IMR-90 (cell line): ENCODE measurements at regions not wholly inside any gene's neighbourhood (a gene's known extent, or its start where the extent isn't known, plus 50 kb on each side); places are given as distances from the start of the nearest gene placed in this dataset.

Experiments
- ATAC-seq: fragments of 200-7000 bp; cut with Tn5 transposase; 2 replicates; pipeline ENCODE4 v1.9.1; 2020; ENCODE audit warnings: low read depth, mild to moderate bottlenecking, moderate library complexity
- BruUV-seq: library from RNA; stranded (reverse); fragments of 400-500 nt; replicated peaks from 2 replicates; lab custom pipeline; 2021; lab: Mats Ljungman, UMichigan
- CTCF ChIA-PET: fragments of 300-600 bp; formaldehyde crosslinking; extraction: SDS; loops from one replicate; lab custom pipeline; 2021; ENCODE audit warnings: antibody characterized with exemption; lab: Yijun Ruan, JAX
- POLR2A ChIA-PET: fragments of 300-600 bp; sonication (Branson Sonifier 250); formaldehyde crosslinking; loops from one replicate; lab custom pipeline; 2022; ENCODE audit warnings: antibody characterized with exemption; ENCODE audit not compliant: unreplicated experiment; lab: Charles Lee
- DNase-seq: peaks from one replicate; pipeline ENCODE4 v3.0.0; 2013
- H2AFZ ChIP-seq: replicated peaks from 2 replicates; pipeline ENCODE3; 2013; ENCODE audit warnings: low read length, mild to moderate bottlenecking; ENCODE audit not compliant: poor library complexity
- H2AK5ac ChIP-seq: 2 replicates; pipeline ENCODE4 v1.6.1; 2013; ENCODE audit warnings: low read depth, low read length, inconsistent platforms
- H2AK9ac ChIP-seq: replicated peaks from 2 replicates; pipeline ENCODE3; 2013; ENCODE audit warnings: mild to moderate bottlenecking, low read depth, low read length, moderate library complexity; ENCODE audit not compliant: poor library complexity
- H2BK120ac ChIP-seq: 2 replicates; pipeline ENCODE4 v1.6.1; 2013; ENCODE audit warnings: low read depth, low read length, inconsistent platforms
- H2BK15ac ChIP-seq: 3 replicates; pipeline ENCODE4 v1.6.1; 2013; ENCODE audit warnings: low read depth, low read length, inconsistent platforms
- H2BK20ac ChIP-seq: 2 replicates; pipeline ENCODE4 v1.6.1; 2013; ENCODE audit warnings: low read depth, mild to moderate bottlenecking, inconsistent platforms, low read length, moderate library complexity
- H2BK5ac ChIP-seq: 2 replicates; pipeline ENCODE4 v1.6.1; 2013; ENCODE audit warnings: mild to moderate bottlenecking, low read depth, low read length, inconsistent platforms; ENCODE audit not compliant: poor library complexity, severe bottlenecking
- H3K14ac ChIP-seq: replicated peaks from 2 replicates; pipeline ENCODE4 v1.6.1; 2013; ENCODE audit warnings: low read depth, low read length, inconsistent platforms
- H3K18ac ChIP-seq: 2 replicates; pipeline ENCODE4 v1.6.1; 2013; ENCODE audit warnings: low read depth, low read length, control low read depth
- H3K23ac ChIP-seq: 2 replicates; pipeline ENCODE4 v1.6.1; 2013; ENCODE audit warnings: low read depth, low read length, inconsistent platforms
- H3K27ac ChIP-seq: 2 replicates; pipeline ENCODE4 v1.5.1; 2013; ENCODE audit warnings: mild to moderate bottlenecking, control low read depth, low read length; ENCODE audit not compliant: insufficient read depth
- H3K27me3 ChIP-seq: 2 replicates; pipeline ENCODE4 v1.6.1; 2013; ENCODE audit warnings: low read length; ENCODE audit not compliant: control insufficient read depth, insufficient read depth
- H3K36me3 ChIP-seq: 2 replicates; pipeline ENCODE4 v1.6.1; 2013; ENCODE audit warnings: low read length, mixed read lengths; ENCODE audit not compliant: control insufficient read depth, insufficient read depth
- H3K4ac ChIP-seq: 2 replicates; pipeline ENCODE4 v1.6.1; 2013; ENCODE audit warnings: low read depth, low read length, inconsistent platforms
- H3K4me1 ChIP-seq: 2 replicates; pipeline ENCODE4 v1.6.1; 2013; ENCODE audit warnings: low read length, mixed read lengths; ENCODE audit not compliant: control insufficient read depth, insufficient read depth
- H3K4me2 ChIP-seq: 2 replicates; pipeline ENCODE4 v1.6.1; 2013; ENCODE audit warnings: low read depth, mild to moderate bottlenecking, control low read depth, low read length, moderate library complexity
- H3K4me3 ChIP-seq: 2 replicates; pipeline ENCODE4 v1.5.1; 2013; ENCODE audit warnings: low read depth, mild to moderate bottlenecking, control low read depth, low read length, moderate library complexity; ENCODE audit not compliant: insufficient read depth
- H3K56ac ChIP-seq: 2 replicates; pipeline ENCODE4 v1.6.1; 2013; ENCODE audit warnings: low read length, inconsistent platforms; ENCODE audit not compliant: insufficient read depth; ENCODE audit errors: extremely low read depth
- H3K79me1 ChIP-seq, 2 experiments: 2 replicates each; pipeline ENCODE4 v1.6.1; 2013; ENCODE audit warnings: low read length in 2 of 2, inconsistent platforms in 1 of 2, low read depth in 1 of 2
- H3K9ac ChIP-seq: 2 replicates; pipeline ENCODE4 v1.6.1; 2013; ENCODE audit warnings: low read depth, low read length, control low read depth
- H3K9me1 ChIP-seq: 2 replicates; pipeline ENCODE4 v1.6.1; 2013; ENCODE audit warnings: low read length, inconsistent platforms; ENCODE audit not compliant: insufficient read depth
- H3K9me3 ChIP-seq: 2 replicates; pipeline ENCODE4 v1.6.1; 2013; ENCODE audit warnings: low read length; ENCODE audit not compliant: control insufficient read depth, insufficient read depth
- H4K20me1 ChIP-seq: 2 replicates; pipeline ENCODE4 v1.6.1; 2013; ENCODE audit warnings: low read length, inconsistent platforms; ENCODE audit not compliant: insufficient read depth
- H4K5ac ChIP-seq: 2 replicates; pipeline ENCODE4 v1.6.1; 2013; ENCODE audit warnings: mild to moderate bottlenecking, low read depth, low read length, control low read depth
- H4K8ac ChIP-seq, 2 experiments: 2 replicates each; pipeline ENCODE4 v1.6.1; 2013; ENCODE audit warnings: low read depth in 2 of 2, low read length in 2 of 2, control low read depth in 1 of 2, inconsistent platforms in 1 of 2
- H4K91ac ChIP-seq: 2 replicates; pipeline ENCODE4 v1.6.1; 2013; ENCODE audit warnings: low read depth, low read length, inconsistent platforms; ENCODE audit not compliant: insufficient read depth
- BHLHE40 ChIP-seq: fragments of 150-350 bp; IDR thresholded peaks from 2 replicates; pipeline ENCODE4 v1.6.1; 2016; ENCODE audit warnings: mild to moderate bottlenecking, low read depth, low read length
- CEBPB ChIP-seq: IDR thresholded peaks from 2 replicates; pipeline ENCODE4 v1.6.1; 2012; ENCODE audit warnings: low read depth, low read length, improper control_type of control experiment
- CHD1 ChIP-seq: IDR thresholded peaks from 2 replicates; pipeline ENCODE4 v1.6.1; 2012; ENCODE audit warnings: low read depth, low read length, improper control_type of control experiment
- CTCF ChIP-seq: conservative IDR thresholded peaks from 2 replicates; pipeline ENCODE4 v1.5.1; 2012; ENCODE audit warnings: mild to moderate bottlenecking, low read depth, low read length, improper control_type of control experiment
- ELK1 ChIP-seq: fragments of 150-350 bp; IDR thresholded peaks from 2 replicates; pipeline ENCODE4 v1.6.1; 2016; ENCODE audit warnings: low read depth, mild to moderate bottlenecking, low read length, moderate library complexity, borderline replicate concordance
- MAFK ChIP-seq: IDR thresholded peaks from 2 replicates; pipeline ENCODE4 v1.6.1; 2012; ENCODE audit warnings: low read depth, low read length, improper control_type of control experiment
- MAZ ChIP-seq: IDR thresholded peaks from 2 replicates; pipeline ENCODE4 v1.6.1; 2012; ENCODE audit warnings: low read depth, mild to moderate bottlenecking, low read length, improper control_type of control experiment, moderate library complexity, borderline replicate concordance
- MXI1 ChIP-seq: IDR thresholded peaks from 2 replicates; pipeline ENCODE4 v1.6.1; 2012; ENCODE audit warnings: low read depth, mild to moderate bottlenecking, low read length, moderate library complexity, borderline replicate concordance
- NFE2L2 ChIP-seq: fragments of 150-350 bp; IDR thresholded peaks from 2 replicates; pipeline ENCODE4 v1.6.1; 2016; ENCODE audit warnings: low read depth, mild to moderate bottlenecking, low read length
- POLR2A ChIP-seq: IDR thresholded peaks from 2 replicates; pipeline ENCODE4 v1.6.1; 2012; ENCODE audit warnings: mild to moderate bottlenecking, low read depth, low read length
- RAD21 ChIP-seq: IDR thresholded peaks from 2 replicates; pipeline ENCODE4 v1.6.1; 2012; ENCODE audit warnings: low read length, improper control_type of control experiment
- RCOR1 ChIP-seq: IDR thresholded peaks from 2 replicates; pipeline ENCODE4 v1.6.1; 2012; ENCODE audit warnings: mild to moderate bottlenecking, low read length, improper control_type of control experiment; ENCODE audit not compliant: insufficient replicate concordance
- RFX5 ChIP-seq: IDR thresholded peaks from 2 replicates; pipeline ENCODE4 v1.8.0; 2012; ENCODE audit warnings: low read depth, mild to moderate bottlenecking, low read length, moderate library complexity
- SMC3 ChIP-seq: fragments of 150-350 bp; IDR thresholded peaks from 2 replicates; pipeline ENCODE4 v1.6.1; 2016; ENCODE audit warnings: low read depth, mild to moderate bottlenecking, antibody characterized with exemption, low read length, moderate library complexity
- USF2 ChIP-seq: fragments of 150-350 bp; IDR thresholded peaks from 2 replicates; pipeline ENCODE4 v1.6.1; 2017; ENCODE audit warnings: mild to moderate bottlenecking, antibody characterized with exemption, low read length, low read depth
- WGBS, 2 experiments: methylation state at CpG; one replicate each; pipeline versions ENCODE4 v1.1.5 to v1.1.7; 2013; ENCODE audit warnings: missing lambda C conversion rate in 2 of 2; ENCODE audit not compliant: insufficient read length in 1 of 2; ENCODE audit errors: extremely low coverage in 2 of 2; 5-methylcytosine and 5-hydroxymethylcytosine counted together
- dilution Hi-C: fragments of 300-500 bp; cut with HindIII; formaldehyde crosslinking; loops from one replicate; pipeline ENCODE4 v1.14.3; 2018; ENCODE audit warnings: low sequenced_read_pairs; ENCODE audit not compliant: unreplicated experiment
- in situ Hi-C: fragments of 300-500 bp; cut with MboI; formaldehyde crosslinking; loops from 3 replicates; pipeline ENCODE4 v1.14.3; 2019; ENCODE audit warnings: low sequenced_read_pairs, inconsistent platforms, mixed read lengths
- intact Hi-C: fragments of 100-400 bp; cut with micrococcal nuclease; formaldehyde crosslinking; loops from 2 replicates; pipeline ENCODE4 v1.10.0; 2022

- Histone ChIP-seq H3K9me3 (peaks cover 47% of the 10 kb centered on the region), H2BK15ac (no peak overlapping the region), H3K4ac (no peak overlapping the region), H3K14ac (no peak overlapping the region), H3K4me1 (peaks cover 2% of the 10 kb centered on the region; the same call in 1 of the 2 replicates), H3K23ac (no peak overlapping the region), H3K9ac (no peak overlapping the region), H3K18ac (no peak overlapping the region), H2BK20ac (no peak overlapping the region), H2AFZ (no peak overlapping the region), H2BK120ac (no peak overlapping the region), H2BK5ac (no peak overlapping the region), H3K27me3 (no peaks in the 10 kb centered on the region), H4K91ac (no peak overlapping the region), H3K4me2 (no peak overlapping the region), H2AK5ac (no peak overlapping the region), H3K4me3 (no peak overlapping the region), H2AK9ac (no peak overlapping the region), H4K5ac (no peak overlapping the region), H3K36me3 (no peaks in the 10 kb centered on the region), H3K27ac (no peak overlapping the region), H3K79me1 (no peaks in the 10 kb centered on the region), H4K8ac (no peak overlapping the region), H3K9me1 (no peaks in the 10 kb centered on the region), H3K56ac (no peak overlapping the region), H4K20me1 (no peaks in the 10 kb centered on the region)
- no TSS peak for BruUV-seq
- ChIA-PET CTCF (no interaction called here), POLR2A (no interaction called here)
- ATAC-seq (peak; percentile 40; the same call in 1 of the 2 replicates), DNase-seq (peak; percentile 15)
- 100% methylated on average over 3 of the region's 13 CpGs; no CpG with 5 or more reads in 1 of the 2 experiments for WGBS, 2 experiments
- in situ Hi-C loops (no loop called here), dilution Hi-C loops (no loop called here), intact Hi-C loops (no loop called here)
- TF ChIP-seq BHLHE40 (no peak), MXI1 (no peak), RFX5 (no peak), RAD21 (no peak), POLR2A (no peak), MAZ (no peak), NFE2L2 (no peak), CHD1 (no peak), USF2 (no peak), RCOR1 (no peak), MAFK (no peak), CEBPB (no peak), ELK1 (no peak), SMC3 (no peak), CTCF (no peak)
Measured at GRCh38 chr6:170026751-170027646, 263.9 kb downstream of the DLL1 start.
